Gastrocnemius medialis (tissue), 4 donors: ENCODE measurements at regions not wholly inside any gene's neighbourhood (a gene's known extent, or its start where the extent isn't known, plus 50 kb on each side); places are given as distances from the start of the nearest gene placed in this dataset.

ENCODE experiments used
- ATAC-seq, 2 donors: fragments of 150-250 bp; one replicate each; pipeline ENCODE4 v1.9.1; 2016
- DNase-seq, 2 donors: peaks; one replicate each; pipeline ENCODE4 v3.0.0-alpha.2; 2019
- H3K27ac ChIP-seq, 4 donors: fragments of 200-600 bp; sonication (generic); 1 replicate in 1 of 4; 2 replicates in 3 of 4; pipeline ENCODE4 v1.5.1; 2016 to 2018; ENCODE audit warnings: mild to moderate bottlenecking in 2 of 4, moderate library complexity in 1 of 4
- H3K27me3 ChIP-seq, 3 donors: fragments of 200-600 bp; sonication (generic) in 2 of 3; 1 replicate in 1 of 3; 2 replicates in 2 of 3; pipeline versions ENCODE4 v1.5.1 to v1.6.0; 2016 to 2019; ENCODE audit warnings: mild to moderate bottlenecking in 1 of 3, moderate library complexity in 1 of 3
- H3K36me3 ChIP-seq, 2 donors: fragments of 200-600 bp; sonication (generic) in 1 of 2; one replicate each; pipeline ENCODE4 v1.5.1; 2017 to 2018
- H3K4me1 ChIP-seq, 2 donors: fragments of 200-600 bp; sonication (generic) in 1 of 2; one replicate each; pipeline ENCODE4 v1.5.1; 2016 to 2017; ENCODE audit warnings: mild to moderate bottlenecking in 2 of 2
- H3K4me3 ChIP-seq, 4 donors: fragments of 200-600 bp; sonication (generic) in 3 of 4; 1 replicate in 1 of 4; 2 replicates in 3 of 4; pipeline ENCODE4 v1.5.1; 2016 to 2019; ENCODE audit warnings: mild to moderate bottlenecking in 2 of 4
- H3K9me3 ChIP-seq, 3 donors: fragments of 200-600 bp; sonication (generic) in 2 of 3; 1 replicate in 1 of 3; 2 replicates in 2 of 3; pipeline ENCODE4 v1.5.1; 2016 to 2019
- CTCF ChIP-seq, 5 experiments: fragments of 450-650 bp in 3 of 5; fragments of 200-600 bp in 2 of 5; sonication (generic) in 2 of 5; IDR thresholded peaks in 4 of 5; conservative IDR thresholded peaks in 1 of 5; 1 replicate in 4 of 5; 2 replicates in 1 of 5; pipeline ENCODE4 v1.5.1; 2016 to 2019; ENCODE audit warnings: antibody characterized with exemption in 5 of 5, mild to moderate bottlenecking in 3 of 5, moderate library complexity in 3 of 5
- POLR2A ChIP-seq, 2 donors: fragments of 450-650 bp; IDR thresholded peaks; one replicate each; pipeline ENCODE4 v1.6.1; 2017; ENCODE audit warnings: antibody characterized with exemption in 2 of 2, mild to moderate bottlenecking in 2 of 2, moderate library complexity in 2 of 2
- in situ Hi-C, 4 donors: fragments of 200-750 bp; cut with MboI; loops; one replicate each; pipeline versions ENCODE4 v1.15.0 to v1.8.0; 2017; ENCODE audit warnings: low sequenced_read_pairs in 4 of 4
- intact Hi-C: fragments of 100-400 bp; cut with DNase I; formaldehyde crosslinking; loops from one replicate; pipeline ENCODE4 v1.15.1; 2023; ENCODE audit warnings: low total_unique reads

- TF ChIP-seq POLR2A (IDR thresholded peaks at IDR 0.05) (no peak), CTCF (IDR thresholded peaks at IDR 0.05 in 4 of 5, conservative IDR thresholded peaks at IDR 0.05 in 1 of 5) (no peak)
- in situ Hi-C loops (no loop called here), intact Hi-C loops (no loop called here)
- Histone ChIP-seq H3K9me3 (no peaks in the 10 kb centered on the region), H3K4me1 (no peaks in the 10 kb centered on the region), H3K36me3 (no peaks in the 10 kb centered on the region), H3K4me3 (no peak overlapping the region), H3K27ac (no peak overlapping the region), H3K27me3 (no peaks in the 10 kb centered on the region)
- DNase-seq (no peak), ATAC-seq (no peak)
These were observed 469.3 kb downstream of the SPATA31D1 start for GRCh38 chr9:82457891-82458290.

GRCh38 chr9:82458296-82458695, 469.7 kb downstream of the SPATA31D1 start:
- Histone ChIP-seq H3K27ac (no peak overlapping the region), H3K36me3 (no peaks in the 10 kb centered on the region), H3K9me3 (no peaks in the 10 kb centered on the region), H3K4me1 (no peaks in the 10 kb centered on the region), H3K4me3 (no peak overlapping the region), H3K27me3 (no peaks in the 10 kb centered on the region)
- no peak for TF ChIP-seq CTCF (IDR thresholded peaks at IDR 0.05 in 4 of 5, conservative IDR thresholded peaks at IDR 0.05 in 1 of 5)
- no peak for TF ChIP-seq POLR2A (IDR thresholded peaks at IDR 0.05)
- no peak for ATAC-seq
- intact Hi-C loops: no loop called here
- DNase-seq: no peak
- in situ Hi-C loops: no loop called here

- in situ Hi-C loops (no loop called here), intact Hi-C loops (no loop called here)
- Histone ChIP-seq H3K27ac (no peak overlapping the region), H3K4me3 (no peak overlapping the region), H3K27me3 (no peaks in the 10 kb centered on the region), H3K36me3 (no peaks in the 10 kb centered on the region), H3K9me3 (no peaks in the 10 kb centered on the region), H3K4me1 (no peaks in the 10 kb centered on the region)
- no peak for ATAC-seq
- TF ChIP-seq CTCF (IDR thresholded peaks at IDR 0.05 in 4 of 5, conservative IDR thresholded peaks at IDR 0.05 in 1 of 5) (peak in 1 of 5 experiments; percentile 26), POLR2A (IDR thresholded peaks at IDR 0.05) (no peak)
- DNase-seq: no peak
These were observed 478.2 kb downstream of the SPATA31D1 start for GRCh38 chr9:82466616-82467260.

GRCh38 chr9:82467436-82467835, 478.9 kb downstream of the SPATA31D1 start:
- Histone ChIP-seq H3K27me3 (no peaks in the 10 kb centered on the region), H3K36me3 (no peaks in the 10 kb centered on the region), H3K4me1 (no peaks in the 10 kb centered on the region), H3K27ac (no peak overlapping the region), H3K4me3 (no peak overlapping the region), H3K9me3 (no peaks in the 10 kb centered on the region)
- in situ Hi-C loops (no loop called here), intact Hi-C loops (no loop called here)
- DNase-seq (no peak), ATAC-seq (no peak)
- no peak for TF ChIP-seq CTCF (IDR thresholded peaks at IDR 0.05 in 4 of 5, conservative IDR thresholded peaks at IDR 0.05 in 1 of 5)
- no peak for TF ChIP-seq POLR2A (IDR thresholded peaks at IDR 0.05)

GRCh38 chr9:82474235-82474634, 485.7 kb downstream of the SPATA31D1 start:
- Histone ChIP-seq H3K4me3 (no peak overlapping the region), H3K36me3 (no peaks in the 10 kb centered on the region), H3K9me3 (no peaks in the 10 kb centered on the region), H3K27me3 (no peaks in the 10 kb centered on the region), H3K4me1 (no peaks in the 10 kb centered on the region), H3K27ac (no peak overlapping the region)
- in situ Hi-C loops: no loop called here
- TF ChIP-seq CTCF (IDR thresholded peaks at IDR 0.05 in 4 of 5, conservative IDR thresholded peaks at IDR 0.05 in 1 of 5): no peak
- no peak for TF ChIP-seq POLR2A (IDR thresholded peaks at IDR 0.05)
- ATAC-seq (no peak), DNase-seq (no peak)
- intact Hi-C loops: no loop called here
